Fibroblast of lung (primary cell): ENCODE measurements at regions not wholly inside any gene's neighbourhood (a gene's known extent, or its start where the extent isn't known, plus 50 kb on each side); places are given as distances from the start of the nearest gene placed in this dataset.

Source experiments
- DNase-seq, 2 donors: peaks; one replicate each; pipeline versions ENCODE4 v3.0.0 to v3.0.0-alpha.2; 2010; ENCODE audit warnings: low read depth in 2 of 2
- H2AFZ ChIP-seq: 2 replicates; pipeline ENCODE4 v1.5.1; 2012; ENCODE audit warnings: low read length, control low read depth, inconsistent platforms
- H3K27ac ChIP-seq: 2 replicates; pipeline ENCODE4 v1.5.1; 2011; ENCODE audit warnings: low read length, control low read depth; ENCODE audit not compliant: insufficient read depth
- H3K27me3 ChIP-seq: 2 replicates; pipeline ENCODE4 v1.5.1; 2011; ENCODE audit warnings: mild to moderate bottlenecking, low read length; ENCODE audit not compliant: control insufficient read depth, insufficient read depth
- H3K36me3 ChIP-seq: 2 replicates; pipeline ENCODE4 v1.5.1; 2011; ENCODE audit warnings: low read length; ENCODE audit not compliant: control insufficient read depth, insufficient read depth
- H3K4me1 ChIP-seq: 2 replicates; pipeline ENCODE4 v1.5.1; 2011; ENCODE audit warnings: low read length; ENCODE audit not compliant: control insufficient read depth, insufficient read depth; ENCODE audit errors: extremely low read depth
- H3K4me2 ChIP-seq: 2 replicates; pipeline ENCODE4 v1.5.1; 2011; ENCODE audit warnings: low read length, control low read depth; ENCODE audit not compliant: insufficient read depth; ENCODE audit errors: extremely low read depth
- H3K4me3 ChIP-seq, 4 experiments: fragments of 200-600 bp in 1 of 4; sonication (generic) in 1 of 4; replicated peaks in 1 of 4; 2 replicates each; pipeline ENCODE4 v1.5.1; 2011 to 2016; ENCODE audit warnings: low read length in 4 of 4, low read depth in 3 of 4, mild to moderate bottlenecking in 3 of 4, control low read depth in 2 of 4, inconsistent platforms in 1 of 4, mixed read lengths in 1 of 4; ENCODE audit not compliant: insufficient read depth in 1 of 4; ENCODE audit errors: control extremely low read depth in 1 of 4
- H3K79me2 ChIP-seq: 2 replicates; pipeline ENCODE4 v1.5.1; 2012; ENCODE audit warnings: mild to moderate bottlenecking, low read length, inconsistent platforms; ENCODE audit not compliant: control insufficient read depth, insufficient read depth
- H3K9ac ChIP-seq: 2 replicates; pipeline ENCODE4 v1.5.1; 2011; ENCODE audit warnings: mild to moderate bottlenecking, low read length, control low read depth; ENCODE audit not compliant: insufficient read depth
- H3K9me3 ChIP-seq: 2 replicates; pipeline ENCODE4 v1.5.1; 2012; ENCODE audit warnings: low read depth, low read length; ENCODE audit not compliant: control insufficient read depth, insufficient read depth
- H4K20me1 ChIP-seq: 2 replicates; pipeline ENCODE4 v1.5.1; 2011; ENCODE audit warnings: low read length; ENCODE audit not compliant: control insufficient read depth, insufficient read depth; ENCODE audit errors: extremely low read depth
- EZH2 ChIP-seq: IDR thresholded peaks from 2 replicates; pipeline ENCODE4 v1.5.1; 2012; ENCODE audit warnings: low read length, control low read depth, mild to moderate bottlenecking; ENCODE audit errors: missing control alignments
- TF ChIP-seq, protein P1 (sequence below), 2 donors: IDR thresholded peaks in 1 of 2; conservative IDR thresholded peaks in 1 of 2; 1 replicate in 1 of 2; 2 replicates in 1 of 2; pipeline ENCODE4 v1.5.1; 2011 to 2012; ENCODE audit warnings: low read length in 2 of 2, control low read depth in 1 of 2, inconsistent platforms in 1 of 2, low read depth in 1 of 2, mild to moderate bottlenecking in 1 of 2

DNA sequence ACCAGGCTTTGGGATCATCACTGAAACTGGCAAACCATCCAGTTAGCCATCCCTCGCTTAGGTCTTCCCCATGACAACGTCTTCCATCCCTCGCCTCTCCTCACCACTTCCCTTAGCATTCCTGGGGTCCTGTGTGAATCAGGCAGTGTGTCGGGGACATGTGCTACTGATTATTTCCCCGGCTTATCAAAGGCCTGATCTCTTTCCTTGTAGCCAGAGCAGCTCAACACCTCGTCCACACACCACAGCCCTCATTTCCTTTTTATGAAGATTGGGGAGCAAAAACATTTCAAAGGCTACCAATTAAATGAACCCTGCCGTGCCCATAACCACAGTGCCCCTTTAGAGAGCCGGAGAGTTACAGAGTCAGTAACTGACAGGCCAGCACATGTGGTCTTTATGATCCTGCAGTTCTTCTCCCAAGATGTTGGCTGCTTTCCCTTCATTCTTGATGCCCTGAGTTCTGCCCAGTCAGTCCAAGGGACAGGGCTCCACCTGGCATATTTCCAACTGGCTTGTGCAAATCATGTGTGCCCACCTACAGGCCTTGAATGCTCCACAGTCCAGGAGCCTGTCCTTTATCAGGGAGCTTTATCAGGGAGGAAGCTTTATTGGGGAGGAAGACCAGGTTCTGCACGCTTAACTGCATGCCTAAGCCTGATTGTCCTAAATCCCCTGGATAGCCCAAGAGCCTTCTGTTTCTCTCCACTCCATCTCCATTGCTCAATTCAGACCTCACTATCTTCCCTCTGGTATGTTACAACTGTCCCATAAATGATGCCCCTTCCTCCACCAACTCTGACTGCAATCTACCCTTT is 343.1 kb downstream of the CYRIA start:
- H3K9ac ChIP-seq = no peak overlapping the region
- no peak overlapping the region for H2AFZ ChIP-seq
- H4K20me1 ChIP-seq = no peaks in the 10 kb centered on the region
- no peak overlapping the region for H3K27ac ChIP-seq
- H3K4me1 ChIP-seq = no peaks in the 10 kb centered on the region
- DNase-seq = no peak
- no peak overlapping the region for H3K4me3 ChIP-seq
- H3K79me2 ChIP-seq = no peaks in the 10 kb centered on the region
- no peaks in the 10 kb centered on the region for H3K9me3 ChIP-seq
- H3K4me2 ChIP-seq = no peak overlapping the region
- no peaks in the 10 kb centered on the region for H3K36me3 ChIP-seq
- TF ChIP-seq, protein P1, sequence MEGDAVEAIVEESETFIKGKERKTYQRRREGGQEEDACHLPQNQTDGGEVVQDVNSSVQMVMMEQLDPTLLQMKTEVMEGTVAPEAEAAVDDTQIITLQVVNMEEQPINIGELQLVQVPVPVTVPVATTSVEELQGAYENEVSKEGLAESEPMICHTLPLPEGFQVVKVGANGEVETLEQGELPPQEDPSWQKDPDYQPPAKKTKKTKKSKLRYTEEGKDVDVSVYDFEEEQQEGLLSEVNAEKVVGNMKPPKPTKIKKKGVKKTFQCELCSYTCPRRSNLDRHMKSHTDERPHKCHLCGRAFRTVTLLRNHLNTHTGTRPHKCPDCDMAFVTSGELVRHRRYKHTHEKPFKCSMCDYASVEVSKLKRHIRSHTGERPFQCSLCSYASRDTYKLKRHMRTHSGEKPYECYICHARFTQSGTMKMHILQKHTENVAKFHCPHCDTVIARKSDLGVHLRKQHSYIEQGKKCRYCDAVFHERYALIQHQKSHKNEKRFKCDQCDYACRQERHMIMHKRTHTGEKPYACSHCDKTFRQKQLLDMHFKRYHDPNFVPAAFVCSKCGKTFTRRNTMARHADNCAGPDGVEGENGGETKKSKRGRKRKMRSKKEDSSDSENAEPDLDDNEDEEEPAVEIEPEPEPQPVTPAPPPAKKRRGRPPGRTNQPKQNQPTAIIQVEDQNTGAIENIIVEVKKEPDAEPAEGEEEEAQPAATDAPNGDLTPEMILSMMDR (conservative IDR thresholded peaks at IDR 0.05 in 1 of 2, IDR thresholded peaks at IDR 0.05 in 1 of 2; ENCODE audit: low read depth in 1 of 2, low read length in 2 of 2) = no peak
- TF ChIP-seq EZH2 = no peak
- no peaks in the 10 kb centered on the region for H3K27me3 ChIP-seq

DNA sequence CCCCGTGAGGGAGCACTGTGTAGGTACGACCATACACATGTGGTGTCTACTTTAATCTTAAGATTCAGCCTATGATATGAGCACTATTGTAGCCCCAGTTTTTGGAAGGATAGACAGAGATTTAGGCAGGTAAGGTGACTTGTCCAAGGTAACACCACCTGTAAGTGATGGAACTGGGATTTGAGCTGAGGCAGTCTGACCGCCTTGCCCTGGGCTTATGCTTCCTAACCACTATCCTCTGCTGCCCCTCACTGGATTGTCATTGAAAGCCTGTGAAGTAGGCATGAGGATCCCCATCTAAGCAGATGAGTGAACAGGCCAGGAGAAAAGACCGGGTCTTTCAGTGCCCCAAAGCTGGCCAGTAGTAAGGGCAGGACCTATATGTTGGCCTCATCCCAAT is 343.8 kb downstream of the CYRIA start:
- H3K4me2 ChIP-seq = no peak overlapping the region
- H3K79me2 ChIP-seq = no peaks in the 10 kb centered on the region
- H3K27me3 ChIP-seq = no peaks in the 10 kb centered on the region
- H3K9ac ChIP-seq = no peak overlapping the region
- TF ChIP-seq EZH2 = no peak
- TF ChIP-seq, protein P1 (conservative IDR thresholded peaks at IDR 0.05 in 1 of 2, IDR thresholded peaks at IDR 0.05 in 1 of 2; ENCODE audit: low read depth in 1 of 2, low read length in 2 of 2) = no peak
- H2AFZ ChIP-seq = no peak overlapping the region
- no peaks in the 10 kb centered on the region for H3K4me1 ChIP-seq
- DNase-seq = no peak
- no peak overlapping the region for H3K4me3 ChIP-seq
- H3K9me3 ChIP-seq = no peaks in the 10 kb centered on the region
- no peaks in the 10 kb centered on the region for H3K36me3 ChIP-seq
- H4K20me1 ChIP-seq = no peaks in the 10 kb centered on the region
- H3K27ac ChIP-seq = no peak overlapping the region

DNA sequence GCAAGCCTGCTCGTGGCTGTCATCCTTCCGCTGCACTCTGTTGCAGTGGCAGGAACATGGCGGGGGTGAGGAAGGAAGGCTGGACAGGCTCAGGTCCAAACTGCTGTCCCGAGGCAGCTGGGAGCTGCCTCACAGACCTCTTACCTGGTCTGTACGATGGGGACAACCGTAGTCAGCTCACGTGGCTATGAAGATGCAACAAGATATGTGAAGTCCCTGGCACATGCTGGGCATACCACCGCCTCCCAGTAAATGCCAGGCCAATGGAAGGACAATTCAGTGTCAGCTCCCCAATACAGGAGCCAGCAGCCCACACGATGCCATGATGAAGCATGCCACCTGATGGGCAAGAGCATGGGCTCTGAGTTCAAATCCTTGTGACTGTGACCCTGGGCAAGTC is 344.4 kb downstream of the CYRIA start:
- Histone ChIP-seq H3K4me1 (no peaks in the 10 kb centered on the region), H4K20me1 (no peaks in the 10 kb centered on the region), H3K36me3 (no peaks in the 10 kb centered on the region), H3K9me3 (no peaks in the 10 kb centered on the region), H3K79me2 (no peaks in the 10 kb centered on the region), H2AFZ (no peak overlapping the region), H3K27me3 (no peaks in the 10 kb centered on the region), H3K4me2 (no peak overlapping the region), H3K9ac (no peak overlapping the region), H3K27ac (no peak overlapping the region), H3K4me3 (no peak overlapping the region)
- TF ChIP-seq, protein P1 (conservative IDR thresholded peaks at IDR 0.05 in 1 of 2, IDR thresholded peaks at IDR 0.05 in 1 of 2; ENCODE audit: low read depth in 1 of 2, low read length in 2 of 2) = no peak
- no peak for TF ChIP-seq EZH2
- DNase-seq = no peak
